ENCODE measurements at regions not wholly inside any gene's neighbourhood (a gene's known extent, or its start where the extent isn't known, plus 50 kb on each side); places are given as distances from the start of the nearest gene placed in this dataset.

DNA sequence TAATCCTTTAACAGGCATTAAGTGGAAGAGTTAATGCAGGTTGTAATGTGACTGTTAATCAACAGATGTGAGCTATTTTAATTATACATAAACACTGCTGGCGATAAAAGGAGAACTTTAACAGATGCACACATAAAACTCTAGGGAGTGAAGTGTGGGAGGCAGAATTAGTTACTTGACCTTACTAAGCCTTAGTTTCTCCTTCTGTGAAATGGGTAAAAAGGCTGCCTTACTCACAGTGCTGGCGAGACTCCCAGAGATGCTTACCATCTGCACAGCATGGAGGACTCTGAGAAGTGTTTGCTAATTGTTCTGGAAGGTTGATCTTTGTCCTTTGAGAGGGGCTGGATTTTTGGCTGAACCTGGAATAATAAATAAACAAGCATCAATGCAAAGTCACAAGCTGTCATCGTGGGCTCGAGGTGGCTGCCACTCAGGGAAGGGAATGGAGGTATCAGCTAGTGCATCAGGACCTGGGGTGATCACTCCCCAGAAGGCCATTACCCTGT is 58.6 kb upstream of the MPEG1 start:
- H3K36me3 ChIP-seq, result no peaks in the 10 kb centered on the region
- peaks cover 0 to 9% (median 5%) of the 10 kb centered on the region in 4 donors for H3K4me1 ChIP-seq
- no peaks in the 10 kb centered on the region for H3K27me3 ChIP-seq
- 81 to 91% methylated on average over 4 of the region's 4 CpGs for WGBS, 2 donors
- H3K27ac ChIP-seq, result no peak overlapping the region
- no peaks in the 10 kb centered on the region for H3K9me3 ChIP-seq
- H3K4me3 ChIP-seq, result no peak overlapping the region
- DNase-seq (no peak), ATAC-seq (ENCODE audit: low FRiP score in 2 of 2) (no peak)
- TF ChIP-seq EP300 (IDR thresholded peaks at IDR 0.05), result no peak

DNA sequence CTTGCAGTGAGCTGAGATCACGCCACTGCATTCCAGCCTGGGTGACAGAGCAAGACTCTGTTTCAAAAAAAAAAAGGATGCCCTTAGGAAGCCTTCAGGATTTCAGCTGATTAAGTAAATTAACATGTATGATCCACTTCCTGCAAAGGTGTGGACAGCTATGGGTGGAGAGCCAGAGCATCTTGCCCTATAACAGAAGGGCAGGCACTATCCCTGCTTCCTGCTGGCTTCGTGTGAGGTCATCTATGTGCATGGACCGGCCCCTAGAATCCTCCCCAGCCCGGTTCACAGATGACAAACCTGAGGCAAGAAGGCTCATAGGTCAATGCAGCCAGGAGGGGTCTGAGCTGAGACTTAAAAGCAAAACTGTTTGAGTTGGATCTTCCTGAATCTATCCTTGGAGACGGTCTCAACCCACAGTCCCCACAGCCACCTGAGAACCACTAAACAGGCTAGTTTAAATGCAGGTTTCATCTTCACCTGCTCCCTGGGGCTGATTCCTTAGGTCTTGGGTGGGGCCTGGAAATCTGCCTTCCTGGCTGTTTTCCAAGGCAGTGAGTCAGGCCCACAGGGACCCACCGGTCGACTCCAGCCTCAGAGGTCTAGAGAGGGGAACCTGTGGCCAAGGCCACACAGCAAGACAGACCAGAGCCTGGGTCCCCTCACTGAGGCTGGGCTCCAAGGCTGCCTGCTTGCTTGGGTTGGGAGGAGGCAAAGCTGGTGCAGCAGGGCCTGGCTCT is 55.2 kb upstream of the MPEG1 start:
- ATAC-seq (ENCODE audit: low FRiP score in 2 of 2), result no peak
- Histone ChIP-seq H3K27me3 (no peaks in the 10 kb centered on the region), H3K36me3 (no peaks in the 10 kb centered on the region), H3K4me3 (no peak overlapping the region), H3K27ac (no peak overlapping the region), H3K4me1 (peaks cover 0 to 1% (median under 1%) of the 10 kb centered on the region in 4 donors), H3K9me3 (no peaks in the 10 kb centered on the region)
- 85 to 86% methylated on average over 4 to 5 of the region's 7 CpGs for WGBS, 2 donors
- TF ChIP-seq, protein P1, sequence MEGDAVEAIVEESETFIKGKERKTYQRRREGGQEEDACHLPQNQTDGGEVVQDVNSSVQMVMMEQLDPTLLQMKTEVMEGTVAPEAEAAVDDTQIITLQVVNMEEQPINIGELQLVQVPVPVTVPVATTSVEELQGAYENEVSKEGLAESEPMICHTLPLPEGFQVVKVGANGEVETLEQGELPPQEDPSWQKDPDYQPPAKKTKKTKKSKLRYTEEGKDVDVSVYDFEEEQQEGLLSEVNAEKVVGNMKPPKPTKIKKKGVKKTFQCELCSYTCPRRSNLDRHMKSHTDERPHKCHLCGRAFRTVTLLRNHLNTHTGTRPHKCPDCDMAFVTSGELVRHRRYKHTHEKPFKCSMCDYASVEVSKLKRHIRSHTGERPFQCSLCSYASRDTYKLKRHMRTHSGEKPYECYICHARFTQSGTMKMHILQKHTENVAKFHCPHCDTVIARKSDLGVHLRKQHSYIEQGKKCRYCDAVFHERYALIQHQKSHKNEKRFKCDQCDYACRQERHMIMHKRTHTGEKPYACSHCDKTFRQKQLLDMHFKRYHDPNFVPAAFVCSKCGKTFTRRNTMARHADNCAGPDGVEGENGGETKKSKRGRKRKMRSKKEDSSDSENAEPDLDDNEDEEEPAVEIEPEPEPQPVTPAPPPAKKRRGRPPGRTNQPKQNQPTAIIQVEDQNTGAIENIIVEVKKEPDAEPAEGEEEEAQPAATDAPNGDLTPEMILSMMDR (IDR thresholded peaks at IDR 0.05), result no peak
- TF ChIP-seq POLR2AphosphoS5 (IDR thresholded peaks at IDR 0.05), result no peak
- no peak for TF ChIP-seq EP300 (IDR thresholded peaks at IDR 0.05)
- no peak for TF ChIP-seq POLR2A (IDR thresholded peaks at IDR 0.05)
- DNase-seq, result no peak

DNA sequence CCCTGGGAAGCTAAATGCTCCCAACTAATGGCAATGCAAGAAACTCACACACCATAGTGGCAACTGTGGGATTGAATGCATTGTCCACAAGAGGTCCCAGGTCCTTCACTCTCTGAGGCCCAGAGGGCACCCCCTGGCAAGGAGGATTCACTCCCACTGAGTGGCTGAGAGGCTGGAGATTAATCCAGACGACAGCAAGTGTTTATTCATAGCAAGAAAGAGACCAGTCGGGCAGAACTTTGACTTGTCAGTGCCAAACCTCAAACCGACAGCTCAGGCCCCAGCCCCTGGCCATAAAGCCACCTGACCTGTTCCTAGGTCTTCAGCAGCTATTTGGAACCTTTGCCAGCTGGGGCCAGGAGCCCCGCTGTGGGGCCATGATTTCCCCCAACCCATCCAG is 54.5 kb upstream of the MPEG1 start:
- DNase-seq, result no peak
- no peak for ATAC-seq (ENCODE audit: low FRiP score in 2 of 2)
- 40 to 52% methylated on average over 1 to 4 of the region's 4 CpGs for whole genome bisulfite sequencing, 2 donors
- Histone ChIP-seq H3K4me3 (no peak overlapping the region), H3K27ac (no peak overlapping the region), H3K27me3 (no peaks in the 10 kb centered on the region), H3K36me3 (no peaks in the 10 kb centered on the region), H3K4me1 (no peaks in the 10 kb centered on the region), H3K9me3 (no peaks in the 10 kb centered on the region)
- TF ChIP-seq, protein P1 (IDR thresholded peaks at IDR 0.05), result no peak
- no peak for TF ChIP-seq POLR2AphosphoS5 (IDR thresholded peaks at IDR 0.05)
- TF ChIP-seq POLR2A (IDR thresholded peaks at IDR 0.05), result no peak
- no peak for TF ChIP-seq EP300 (IDR thresholded peaks at IDR 0.05)

DNA sequence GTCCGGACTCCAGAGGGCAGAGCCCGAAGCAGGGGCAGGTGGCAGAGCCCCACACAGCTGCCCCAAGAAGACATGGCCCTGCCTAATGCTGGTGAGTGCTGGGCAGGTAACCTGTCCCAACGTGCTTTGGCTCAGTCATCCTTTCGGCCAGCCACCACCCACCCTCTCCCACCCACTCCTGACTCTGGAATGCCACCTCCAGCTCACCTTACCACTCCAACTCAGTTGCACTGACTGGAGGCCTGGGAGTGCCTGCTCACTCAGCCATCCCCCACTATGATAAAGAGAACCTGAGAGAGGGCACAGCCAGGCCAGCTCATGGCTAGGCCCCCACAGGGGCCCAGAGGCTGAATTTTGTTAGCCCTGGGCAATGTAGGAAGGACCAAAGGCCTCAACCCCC is 53.8 kb upstream of the MPEG1 start:
- Histone ChIP-seq H3K36me3 (no peaks in the 10 kb centered on the region), H3K4me3 (no peak overlapping the region), H3K4me1 (no peaks in the 10 kb centered on the region), H3K27ac (no peak overlapping the region), H3K9me3 (no peaks in the 10 kb centered on the region), H3K27me3 (no peaks in the 10 kb centered on the region)
- DNase-seq, result no peak
- ATAC-seq (ENCODE audit: low FRiP score in 2 of 2), result no peak
- 73 to 100% methylated on average over 1 to 4 of the region's 4 CpGs for WGBS, 2 donors
- TF ChIP-seq, protein P1 (IDR thresholded peaks at IDR 0.05), result no peak
- TF ChIP-seq EP300 (IDR thresholded peaks at IDR 0.05) (no peak), POLR2A (IDR thresholded peaks at IDR 0.05) (no peak), POLR2AphosphoS5 (IDR thresholded peaks at IDR 0.05) (no peak)

DNA sequence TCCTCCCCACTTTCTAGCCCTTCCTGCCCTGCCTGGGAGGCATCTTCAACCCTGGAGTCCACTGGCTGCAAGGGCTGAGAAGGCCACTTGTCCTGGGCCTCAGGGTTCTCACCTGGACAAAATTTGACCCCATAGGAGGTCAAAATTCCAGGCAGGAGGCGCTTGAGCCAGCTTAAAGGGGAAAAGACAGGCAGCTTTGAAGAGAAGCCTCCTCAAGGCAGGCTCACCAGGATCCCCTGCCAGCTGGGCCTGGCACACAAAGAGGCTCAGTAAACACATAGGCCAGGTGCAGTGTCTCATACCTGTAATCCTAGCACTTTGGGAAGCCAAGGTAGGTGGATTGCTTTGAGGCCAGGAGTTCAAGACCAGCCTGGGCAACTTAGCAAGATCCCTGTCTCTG is 53.0 kb upstream of the MPEG1 start:
- WGBS, 2 donors, result 94% methylated on average over 1 of the region's 1 CpG; no CpG with 5 or more reads in 1 of the 2 donors
- no peak overlapping the region for H3K27ac ChIP-seq
- H3K36me3 ChIP-seq, result no peaks in the 10 kb centered on the region
- H3K4me1 ChIP-seq, result no peaks in the 10 kb centered on the region
- ATAC-seq (ENCODE audit: low FRiP score in 2 of 2), result no peak
- H3K4me3 ChIP-seq, result no peak overlapping the region
- H3K27me3 ChIP-seq, result no peaks in the 10 kb centered on the region
- H3K9me3 ChIP-seq, result no peaks in the 10 kb centered on the region
- no peak for DNase-seq
- TF ChIP-seq EP300 (IDR thresholded peaks at IDR 0.05), result no peak
- TF ChIP-seq, protein P1 (IDR thresholded peaks at IDR 0.05), result no peak
- TF ChIP-seq POLR2AphosphoS5 (IDR thresholded peaks at IDR 0.05), result no peak
- TF ChIP-seq POLR2A (IDR thresholded peaks at IDR 0.05), result no peak

All from upper lobe of left lung (tissue), 6 donors.